GM19455 (cell line): ENCODE measurements at regions not wholly inside any gene's neighbourhood (a gene's known extent, or its start where the extent isn't known, plus 50 kb on each side); places are given as distances from the start of the nearest gene placed in this dataset.
"Not testable (repeated sequence)": the region's sequence is repeated elsewhere in the genome, so short reads cannot be mapped to it uniquely, and the experiment has no call there.

ENCODE experiments used
- ATAC-seq: cut with Tn5 transposase; IDR thresholded peaks from one replicate; pipeline ENCODE4 v1.9.1; 2021; ENCODE audit not compliant: unreplicated experiment

- ATAC-seq, result no peak
These were observed 245.5 kb upstream of the TCERG1L start for GRCh38 chr10:131556897-131557495.

GRCh38 chr10:131557956-131558355 lies 246.4 kb upstream of the TCERG1L start:
- ATAC-seq, result not testable (repeated sequence)

- ATAC-seq, result no peak
These were observed 248.0 kb upstream of the TCERG1L start for GRCh38 chr10:131559450-131559911.

- no peak for ATAC-seq
These were observed 248.6 kb upstream of the TCERG1L start for GRCh38 chr10:131560166-131560565.

- ATAC-seq, result no peak
These were observed 249.3 kb upstream of the TCERG1L start for GRCh38 chr10:131560706-131561355.

- no peak for ATAC-seq
These were observed 250.4 kb upstream of the TCERG1L start for GRCh38 chr10:131561897-131562296.

- no peak for ATAC-seq
These were observed 251.9 kb upstream of the TCERG1L start for GRCh38 chr10:131563411-131563810.

- no peak for ATAC-seq
These were observed 256.0 kb upstream of the TCERG1L start for GRCh38 chr10:131567279-131568162.

GRCh38 chr10:131568866-131569265 lies 257.3 kb upstream of the TCERG1L start:
- ATAC-seq, result no peak

- no peak for ATAC-seq
These were observed 258.6 kb upstream of the TCERG1L start for GRCh38 chr10:131569851-131570715.

GRCh38 chr10:131570716-131571307 lies 259.3 kb upstream of the TCERG1L start:
- ATAC-seq, result no peak

GRCh38 chr10:131571346-131571745 lies 259.8 kb upstream of the TCERG1L start:
- ATAC-seq, result no peak

- no peak for ATAC-seq
These were observed 260.3 kb upstream of the TCERG1L start for GRCh38 chr10:131571865-131572264.

- ATAC-seq, result no peak
These were observed 261.7 kb upstream of the TCERG1L start for GRCh38 chr10:131573256-131573655.

- no peak for ATAC-seq
These were observed 262.2 kb upstream of the TCERG1L start for GRCh38 chr10:131573707-131574106.

GRCh38 chr10:131574363-131574706 lies 262.8 kb upstream of the TCERG1L start:
- ATAC-seq, result no peak

GRCh38 chr10:131574707-131575430 lies 263.3 kb upstream of the TCERG1L start:
- no peak for ATAC-seq

- no peak for ATAC-seq
These were observed 264.4 kb upstream of the TCERG1L start for GRCh38 chr10:131575877-131576276.

- no peak for ATAC-seq
These were observed 265.0 kb upstream of the TCERG1L start for GRCh38 chr10:131576341-131577177.
